ENCODE measurements at regions not wholly inside any gene's neighbourhood (a gene's known extent, or its start where the extent isn't known, plus 50 kb on each side); places are given as distances from the start of the nearest gene placed in this dataset.

DNA sequence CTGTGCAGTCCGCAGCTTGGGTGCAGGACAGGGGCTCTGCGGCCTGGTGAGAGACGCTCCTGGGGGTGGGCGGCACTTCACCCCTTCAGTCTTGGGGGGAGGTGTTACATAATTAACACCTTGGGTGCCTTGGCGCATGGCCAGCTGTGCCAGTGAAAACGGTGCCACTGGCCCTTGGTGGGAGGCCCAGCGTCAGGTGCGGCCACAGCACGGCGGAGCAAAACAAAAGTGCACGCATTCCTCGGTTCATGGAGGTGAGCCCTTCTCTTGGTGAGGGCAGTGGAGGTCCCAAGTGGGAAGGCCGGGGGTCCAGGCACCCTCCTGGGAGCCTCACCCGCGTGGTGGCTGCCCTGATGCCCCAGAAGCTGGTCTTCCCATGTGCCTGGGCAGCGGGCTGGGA, 89.8 kb downstream of the ENGASE start:
- DNase-seq: no peak

DNA sequence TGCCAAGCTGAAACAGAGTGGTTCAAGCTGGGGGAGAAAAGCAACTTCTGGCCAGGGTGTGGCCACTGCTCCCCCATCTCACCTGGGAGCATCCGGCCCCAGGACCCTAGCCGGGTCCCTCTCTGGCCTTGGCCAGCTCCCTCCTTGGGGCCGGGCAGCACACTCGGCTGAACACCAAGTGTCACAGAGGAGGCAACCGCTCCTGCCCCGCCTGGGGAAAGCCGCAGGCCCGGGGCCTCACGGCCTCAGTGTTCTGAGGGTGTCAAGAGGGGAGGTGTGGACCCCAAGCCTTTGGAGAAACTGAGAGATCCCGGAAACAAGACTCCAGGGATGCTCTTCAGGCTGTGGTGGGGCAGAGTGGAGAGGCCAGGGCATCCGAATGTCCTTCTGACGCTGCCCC, 88.4 kb downstream of the ENGASE start:
- DNase-seq: no peak

DNA sequence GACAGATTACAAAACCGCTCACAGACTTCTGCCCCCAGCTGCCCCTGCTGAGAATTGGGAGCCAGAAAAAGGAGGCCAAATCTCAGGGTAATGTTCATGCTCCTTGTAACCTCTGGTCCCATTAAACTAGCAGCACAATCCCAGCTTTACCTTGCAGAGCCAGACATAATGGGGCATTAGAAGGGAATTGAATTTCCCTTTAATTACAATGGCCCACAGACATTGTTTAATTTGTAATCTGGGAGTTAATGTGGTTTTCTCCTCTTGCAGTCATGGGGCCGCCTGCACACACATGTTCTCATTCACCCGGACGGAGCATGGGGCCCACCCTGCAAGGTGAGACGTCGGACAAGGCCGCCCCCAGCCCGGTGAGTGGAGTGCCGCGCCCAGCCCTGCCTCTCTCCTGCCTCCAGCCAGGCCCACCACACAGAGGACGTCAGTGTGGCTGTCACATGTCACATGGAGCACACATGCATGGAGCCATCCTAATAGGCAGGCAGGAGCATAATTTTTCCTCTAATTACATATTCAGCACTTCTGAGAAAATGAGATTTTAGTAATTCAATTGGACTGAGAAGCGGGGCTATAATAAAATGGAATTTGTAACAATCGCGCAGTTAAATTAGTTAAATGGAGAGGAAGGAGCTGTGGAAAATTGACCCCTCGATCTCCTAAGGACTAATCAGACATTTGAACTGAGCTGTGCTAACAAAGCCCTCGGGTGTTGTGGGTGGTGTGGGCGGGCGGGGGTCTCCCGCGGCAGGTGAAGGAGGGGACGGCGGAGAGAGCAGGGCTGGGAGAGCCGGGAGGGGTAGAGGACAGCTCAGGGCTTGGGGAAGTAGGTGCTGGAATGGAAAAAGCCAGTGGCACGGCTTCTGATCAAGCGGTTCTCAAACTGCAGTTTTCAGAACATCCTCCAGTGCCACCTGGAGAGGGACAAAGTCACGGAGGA, 87.7 kb downstream of the ENGASE start:
- no peak for DNase-seq

DNA sequence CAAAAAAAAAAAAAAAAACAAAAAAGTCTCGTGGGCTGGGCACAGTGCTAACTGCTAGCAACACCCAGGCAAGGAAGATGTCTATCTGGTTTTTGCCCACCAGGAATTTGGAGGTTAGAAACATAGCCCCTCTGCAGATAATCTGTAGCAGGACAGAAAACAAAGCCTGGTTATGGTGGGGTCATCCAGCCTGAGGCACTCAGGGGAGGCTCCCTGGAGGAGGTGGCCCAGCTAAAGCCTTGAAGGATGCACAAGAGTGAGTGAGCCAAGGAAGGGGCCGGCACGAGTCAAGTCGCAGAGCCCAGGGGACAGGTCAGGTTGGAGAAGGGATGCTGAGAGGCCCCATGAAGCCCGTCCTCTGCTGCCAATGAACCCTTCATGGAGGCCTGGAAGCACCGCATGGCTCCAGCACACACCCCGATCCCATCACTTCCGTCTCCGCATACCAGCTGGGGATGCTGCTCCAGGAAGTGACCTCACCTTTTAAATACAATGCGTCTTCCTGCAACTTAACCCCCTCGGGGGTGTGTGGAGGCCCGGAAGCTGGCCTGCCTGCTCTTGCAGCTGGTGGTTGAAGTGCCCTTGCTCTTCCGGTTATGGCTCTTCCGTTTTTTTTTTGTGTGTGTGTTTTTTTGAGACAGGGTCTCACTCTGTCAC, 86.5 kb downstream of the ENGASE start:
- no peak for DNase-seq

DNA sequence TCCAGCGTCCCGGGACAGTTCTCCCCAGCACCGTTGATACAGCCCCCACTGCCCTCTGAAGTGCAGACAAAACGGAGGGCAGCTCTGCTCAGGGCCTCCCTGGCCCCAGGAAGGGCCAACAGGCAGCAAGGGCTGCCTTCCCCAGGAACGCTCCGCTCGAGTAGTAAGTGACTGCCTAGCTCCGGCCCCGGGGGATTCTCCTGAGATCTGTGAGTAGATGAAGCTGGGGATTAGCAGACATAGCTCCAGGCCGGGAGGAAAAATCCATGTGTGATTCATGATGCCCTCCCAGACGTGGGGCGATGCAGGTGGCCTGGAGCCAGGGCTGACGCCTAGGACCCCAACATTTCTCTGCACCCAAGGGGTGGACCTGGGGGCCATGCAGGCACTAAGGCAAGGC, 85.3 kb downstream of the ENGASE start:
- no peak for DNase-seq

DNA sequence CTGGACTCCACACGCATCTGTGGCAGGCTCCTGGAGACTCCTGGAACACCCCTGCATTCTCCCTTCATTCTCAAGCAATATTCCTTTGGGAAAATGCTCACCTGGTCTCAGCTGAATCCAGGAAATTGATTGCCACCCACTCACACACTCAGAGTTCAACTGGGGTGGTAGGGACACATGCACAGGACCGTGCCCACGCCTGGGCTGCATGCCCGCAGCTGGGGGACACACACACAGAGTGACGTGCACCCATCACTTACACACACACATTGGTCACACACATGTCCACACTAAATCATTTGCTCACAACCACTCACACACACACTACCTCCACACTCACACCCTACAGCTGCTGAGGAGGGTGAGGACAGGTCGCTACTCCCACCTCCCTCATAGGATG, 84.8 kb downstream of the ENGASE start:
- DNase-seq: no peak

DNA sequence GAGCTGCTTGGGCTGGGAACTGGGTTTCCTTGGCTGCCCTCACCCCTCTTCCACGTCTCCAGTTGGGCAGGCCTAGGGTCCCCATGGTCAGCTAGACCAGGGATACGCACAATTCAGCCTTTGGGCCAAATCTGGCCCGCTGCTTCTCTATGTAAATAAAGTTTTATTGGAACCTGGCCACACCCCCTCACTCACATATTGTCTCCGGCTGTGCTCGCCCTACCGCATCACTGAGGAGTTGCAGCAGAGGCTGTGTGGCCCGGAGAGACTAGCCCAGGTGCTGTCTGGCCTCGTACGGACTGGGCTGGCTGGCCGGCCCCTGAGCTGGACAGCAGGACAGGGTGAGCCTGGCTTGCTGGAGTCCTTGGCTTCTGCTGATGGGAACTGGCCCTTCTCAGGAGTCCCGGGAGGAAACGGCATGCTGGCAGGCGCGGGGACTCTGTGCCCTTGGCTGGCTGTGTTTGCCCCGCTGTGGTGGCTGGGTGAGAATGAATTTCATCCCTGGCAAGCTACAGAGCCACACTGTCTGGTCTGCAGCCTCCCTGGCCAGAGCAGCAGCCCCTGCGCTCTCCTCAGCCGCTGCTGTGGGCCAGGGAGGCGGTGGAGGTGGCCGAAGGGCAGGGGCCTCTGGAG, 82.0 kb downstream of the ENGASE start:
- no peak for DNase-seq

DNA sequence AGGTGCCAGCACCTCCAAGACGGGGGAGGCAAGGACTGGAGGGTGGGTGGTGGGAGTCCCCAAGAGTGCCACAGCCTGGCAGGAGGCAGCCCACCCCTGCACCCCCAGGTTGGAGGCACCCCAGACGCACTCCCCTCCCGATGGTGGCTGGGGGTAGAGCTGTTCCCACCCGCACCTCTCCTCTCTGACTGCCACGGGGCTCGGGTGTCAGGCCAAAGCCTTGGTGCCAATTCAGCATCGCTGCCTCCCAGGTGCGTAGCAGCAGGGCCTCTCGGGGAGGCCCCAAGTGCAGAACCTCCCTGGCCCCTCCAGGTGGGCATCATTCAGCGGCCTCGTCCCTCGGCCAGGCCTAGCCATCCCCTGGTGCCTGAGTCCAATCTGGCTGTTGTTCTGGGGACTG, 81.1 kb downstream of the ENGASE start:
- no peak for DNase-seq

DNA sequence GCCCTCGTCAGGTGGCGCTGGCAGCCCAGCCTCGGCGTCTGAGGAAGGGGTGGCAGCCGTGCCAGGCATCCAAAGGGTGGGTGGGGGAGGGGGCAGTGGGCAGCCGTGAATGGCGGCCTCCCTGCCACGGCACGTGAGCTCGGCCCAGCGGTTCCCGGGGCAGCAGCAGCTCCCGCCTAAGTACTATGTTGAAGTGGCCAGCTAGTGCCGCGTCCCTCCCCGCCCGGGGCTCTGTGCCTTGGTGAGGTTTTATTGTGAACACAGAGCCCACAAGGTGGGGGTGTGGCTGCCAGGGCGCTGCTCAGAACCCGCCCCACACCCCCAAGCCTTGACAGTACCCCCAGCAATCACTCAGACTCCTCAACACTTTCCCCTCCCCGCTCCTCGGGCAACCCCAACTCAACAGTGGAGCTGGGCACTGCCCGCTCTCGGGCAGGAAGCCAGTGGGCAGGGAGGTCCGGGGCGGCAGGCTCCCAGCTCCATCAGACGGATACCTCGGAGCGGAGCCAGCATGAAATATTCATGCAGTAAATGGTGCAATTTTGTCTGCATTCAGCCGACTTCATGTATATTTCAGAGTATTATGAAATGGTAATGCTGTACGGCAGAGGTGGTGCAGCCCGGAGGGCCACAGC, 80.4 kb downstream of the ENGASE start:
- no peak for DNase-seq

DNA sequence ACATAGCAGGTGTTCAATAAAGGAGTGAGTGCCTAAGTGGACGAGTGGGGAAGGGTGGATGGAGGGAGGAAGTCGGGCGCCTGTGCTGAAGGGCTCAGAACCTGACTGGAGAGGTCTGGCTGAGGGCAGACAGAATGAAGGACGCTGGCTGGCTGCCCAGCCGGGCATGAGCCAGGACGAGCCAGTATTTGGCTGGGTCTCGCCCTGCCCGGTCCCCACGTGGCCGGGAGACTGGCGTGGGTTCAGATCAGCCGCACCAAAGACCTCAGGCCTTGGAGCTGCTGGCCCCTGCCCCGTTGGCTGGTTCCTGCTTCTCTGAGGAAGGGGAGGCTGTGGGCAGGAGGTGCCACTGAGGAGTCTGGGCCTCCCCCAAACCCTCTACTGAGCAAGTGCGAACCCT, 79.8 kb downstream of the ENGASE start:
- no peak for DNase-seq

DNA sequence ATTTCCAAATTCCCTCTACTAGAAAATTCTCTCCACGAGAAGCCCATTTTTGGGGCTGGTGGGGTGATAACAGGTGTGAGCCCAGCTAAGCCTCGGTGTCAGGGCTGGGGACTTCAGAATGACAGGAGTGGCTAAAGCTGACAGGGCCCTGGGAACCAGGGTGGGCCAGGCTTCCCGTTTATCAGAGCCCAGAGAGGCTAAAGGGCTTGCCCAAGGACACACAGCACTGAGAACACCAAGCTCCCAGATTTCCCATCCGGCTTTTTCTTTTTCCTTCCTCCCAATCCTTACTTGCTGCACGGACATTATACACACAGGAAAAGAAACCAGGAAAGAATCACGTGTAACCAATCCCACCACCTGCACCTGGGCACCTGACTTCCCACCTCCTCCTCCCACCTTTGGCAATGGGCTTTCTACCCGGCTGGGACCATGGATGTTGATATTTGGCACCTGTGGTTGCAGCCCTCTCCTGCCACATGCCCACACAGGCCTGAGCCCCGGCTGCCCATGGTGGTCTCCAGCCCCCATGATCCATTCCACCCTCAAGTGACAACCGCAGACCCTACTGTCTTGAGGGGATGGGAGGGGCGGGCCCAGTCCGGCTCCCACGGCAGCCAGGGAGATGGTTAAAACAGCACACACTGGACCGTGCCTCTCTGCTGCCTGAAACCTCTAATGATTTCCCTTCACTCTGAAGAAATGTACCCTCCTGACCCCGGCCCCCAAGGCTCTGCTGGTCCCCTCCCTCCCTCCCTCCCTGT, 78.9 kb downstream of the ENGASE start:
- no peak for DNase-seq

DNA sequence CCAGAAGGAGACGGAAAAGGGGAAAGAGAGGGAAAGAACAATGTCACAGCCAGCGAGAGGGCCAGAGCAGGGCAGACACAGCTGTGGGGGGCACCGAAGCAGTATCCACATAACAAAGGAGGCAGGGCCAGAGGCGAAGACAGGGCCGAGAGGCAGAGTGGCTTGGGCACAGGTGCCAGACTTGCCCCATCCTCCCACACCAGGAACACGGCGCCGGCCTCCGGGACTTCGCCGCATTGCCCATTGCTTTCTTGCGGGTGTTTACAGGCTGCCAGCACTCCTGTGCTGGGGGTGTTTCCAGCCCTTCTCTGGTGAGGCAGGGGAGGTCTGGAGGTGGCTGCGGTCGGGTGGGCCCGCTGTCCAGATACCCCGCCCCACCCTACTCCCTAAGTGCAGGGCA, 78.0 kb downstream of the ENGASE start:
- no peak for DNase-seq

DNA sequence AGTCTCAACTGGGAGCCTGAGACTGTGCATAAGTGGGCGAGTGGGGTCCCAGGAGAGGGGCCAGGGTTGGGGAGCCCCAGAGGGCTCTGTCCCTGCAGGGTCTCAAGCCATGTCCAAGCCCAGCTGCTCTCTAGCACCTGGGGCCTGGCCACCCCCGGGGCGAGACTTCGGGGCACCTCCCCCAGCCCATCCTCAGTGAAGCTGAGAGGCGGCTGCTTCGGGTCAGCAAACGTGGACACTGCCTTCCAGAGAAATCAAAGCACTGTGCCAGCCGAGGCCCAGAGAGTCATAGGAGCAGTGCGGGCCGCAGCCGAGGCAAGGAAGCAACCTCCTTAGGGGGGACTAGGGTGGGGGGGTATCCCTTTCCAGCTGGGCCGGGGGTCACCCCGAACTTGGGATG, 77.5 kb downstream of the ENGASE start:
- no peak for DNase-seq

DNA sequence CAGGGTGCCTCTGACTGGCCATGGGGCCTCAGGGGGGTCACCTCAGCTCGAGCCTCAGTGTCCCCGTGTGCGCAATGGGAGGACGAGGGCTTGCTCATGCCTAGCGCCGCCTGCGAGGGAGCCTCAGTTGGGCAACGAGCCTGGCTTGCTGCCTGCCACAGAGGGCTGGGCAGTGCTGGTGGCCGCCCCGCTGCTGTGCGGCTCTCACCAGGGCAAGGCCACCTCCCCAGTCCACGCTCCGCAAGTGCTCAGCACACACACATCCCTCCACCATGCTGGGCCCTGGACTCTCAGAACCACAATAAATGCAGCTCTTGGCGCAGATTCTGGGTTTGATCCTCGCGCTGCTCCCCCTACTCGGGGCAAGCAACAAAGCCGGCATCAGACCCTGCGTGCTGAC, 76.2 kb downstream of the ENGASE start:
- no peak for DNase-seq

DNA sequence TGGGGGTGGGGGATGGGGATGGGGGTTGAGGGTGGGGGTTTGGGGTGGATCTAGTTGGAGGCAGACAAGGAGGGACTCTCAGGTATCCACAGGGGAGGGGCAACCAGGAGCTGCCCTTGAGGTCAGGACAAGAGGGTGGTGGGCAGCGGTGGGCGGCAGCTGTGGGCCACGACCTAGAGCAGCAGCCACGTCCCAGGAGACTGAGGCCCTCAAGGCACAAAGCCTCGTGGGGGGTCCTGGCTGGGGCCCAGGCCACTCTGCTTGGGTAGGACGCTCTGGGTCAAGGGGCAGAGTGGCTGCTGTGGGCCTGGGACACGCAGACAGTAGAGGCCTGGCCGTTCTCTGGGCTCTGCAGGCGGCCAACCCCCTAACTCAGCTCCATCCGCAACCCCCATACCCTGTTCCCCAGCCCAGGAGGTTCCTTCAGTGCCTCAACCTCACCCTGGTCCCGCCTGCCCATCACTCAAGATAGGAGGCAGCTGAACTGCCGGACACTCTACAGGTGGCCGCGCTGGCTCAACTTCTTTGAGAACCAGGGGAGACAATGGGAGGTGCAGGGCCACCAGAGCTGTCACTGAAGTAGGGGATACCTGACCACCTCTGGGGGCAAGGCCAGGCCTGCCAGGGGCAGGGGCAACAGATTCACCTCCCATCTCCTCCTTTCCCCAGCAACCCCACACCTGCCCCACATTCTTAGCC, 75.6 kb downstream of the ENGASE start:
- DNase-seq: no peak

DNA sequence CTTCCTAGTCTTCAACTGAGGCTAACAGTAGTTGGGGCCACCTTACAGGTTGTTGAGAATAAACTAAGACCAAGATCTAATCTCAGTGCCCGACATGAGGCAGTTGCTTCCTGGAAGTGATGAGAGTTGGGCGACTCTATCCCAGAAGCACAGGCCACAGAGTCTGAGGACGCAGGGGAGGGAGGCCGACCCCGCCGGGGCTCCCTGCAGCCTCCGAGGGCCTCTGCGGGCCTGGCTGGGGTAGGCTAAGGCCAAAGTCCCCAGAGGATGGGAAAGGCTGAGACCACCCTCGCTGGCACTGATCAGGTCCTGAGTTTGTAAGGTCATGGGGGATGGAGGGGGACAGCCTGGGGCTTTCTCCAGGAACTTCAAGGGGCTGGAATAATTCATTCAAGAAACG, 74.0 kb downstream of the ENGASE start:
- no peak for DNase-seq

DNA sequence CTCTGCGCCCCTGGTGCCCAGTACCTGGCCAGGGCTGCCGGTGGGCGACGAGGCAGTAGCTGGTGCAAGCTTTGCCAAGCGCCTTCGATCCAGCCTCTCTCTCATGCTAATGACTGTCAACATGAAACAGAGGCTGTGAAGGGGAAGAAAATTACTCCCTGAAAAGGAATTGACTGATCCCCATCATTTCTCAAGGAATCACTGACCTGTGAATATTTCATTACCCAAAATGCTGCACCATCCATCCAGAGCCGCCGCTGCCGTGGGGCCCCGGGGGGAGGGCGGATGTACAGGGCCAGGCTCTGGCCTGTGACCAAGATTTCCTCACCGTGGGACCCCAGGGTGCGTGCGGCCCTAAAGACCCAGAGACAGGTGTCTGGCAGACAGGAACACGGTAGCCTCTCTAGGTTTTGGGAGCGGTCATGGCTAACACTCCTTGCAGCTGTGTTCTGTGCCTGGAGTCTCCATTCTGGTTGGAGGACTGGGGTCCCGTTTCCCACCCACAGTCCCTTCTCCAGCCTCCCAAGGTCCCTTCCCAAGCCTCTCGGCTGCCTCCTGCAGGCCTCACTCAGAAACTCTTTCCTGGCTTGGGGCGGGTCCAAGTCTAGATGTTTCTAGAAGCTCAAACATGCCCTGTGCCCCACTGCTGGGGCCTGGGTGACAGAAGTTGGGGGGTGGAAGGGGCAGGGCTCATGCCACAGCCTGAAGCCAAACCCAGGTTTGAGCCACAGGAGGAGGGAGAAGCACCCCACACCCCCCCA, 73.3 kb downstream of the ENGASE start:
- no peak for DNase-seq

DNA sequence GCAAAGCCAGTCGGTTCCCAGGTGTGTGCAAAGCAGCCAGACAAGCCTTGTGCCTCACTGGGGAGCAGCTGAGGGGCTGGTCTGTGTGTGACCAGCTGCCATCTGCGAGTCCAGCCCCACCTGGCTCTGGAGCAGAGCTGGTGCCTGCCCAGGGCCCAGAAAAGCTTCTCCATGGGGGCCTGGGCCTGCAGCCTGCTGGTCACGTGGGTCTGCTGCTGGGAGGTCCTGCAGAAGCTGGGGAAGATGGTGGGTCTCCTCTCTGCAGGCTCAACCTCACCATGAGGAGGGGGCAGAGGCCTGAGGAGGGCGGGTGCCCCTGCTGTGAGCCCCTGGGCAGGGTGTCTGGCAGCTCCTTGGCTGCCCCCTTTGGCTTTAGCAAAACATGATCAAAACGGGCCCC, 71.9 kb downstream of the ENGASE start:
- DNase-seq: no peak

DNA sequence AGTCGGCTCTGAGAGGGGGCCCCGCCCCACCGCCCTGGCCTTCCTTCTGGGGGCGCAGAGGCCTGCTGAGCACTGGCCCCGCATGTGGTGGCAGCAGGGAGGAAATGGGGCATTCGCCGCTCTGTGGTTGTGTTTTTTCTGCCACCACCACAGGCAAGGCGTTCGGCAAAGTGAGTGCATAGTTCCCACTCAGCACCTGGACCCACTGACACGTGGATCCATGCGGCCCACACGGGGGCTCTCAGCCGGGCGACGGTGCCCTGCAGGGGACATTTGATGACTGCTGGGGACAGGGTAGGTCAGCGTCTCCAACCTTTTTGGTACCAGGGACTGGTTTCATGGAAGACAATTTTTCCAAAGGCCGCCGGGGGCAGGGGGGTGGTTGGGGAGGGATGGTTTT, 70.9 kb downstream of the ENGASE start:
- DNase-seq: no peak

DNA sequence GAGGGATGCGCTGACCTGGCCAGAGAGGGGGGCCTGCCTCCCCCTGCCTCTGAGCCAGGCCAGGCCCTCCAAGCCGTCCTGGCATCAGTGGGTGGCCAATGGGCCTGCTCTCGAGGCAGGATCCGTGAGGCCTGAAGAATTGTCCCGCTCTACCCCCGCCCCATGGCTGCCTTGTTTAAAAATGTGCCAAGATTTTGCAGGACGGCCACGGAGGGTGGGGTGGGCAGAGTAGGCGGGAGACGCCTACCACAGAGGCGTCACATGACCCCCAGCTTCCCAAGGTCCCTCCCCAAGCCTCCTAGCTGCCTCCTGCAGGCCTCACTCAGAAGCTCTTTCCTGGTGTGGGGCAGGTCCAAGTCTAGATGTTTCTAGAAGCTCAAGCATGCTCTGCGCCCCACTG, 69.5 kb downstream of the ENGASE start:
- DNase-seq: no peak

DNA sequence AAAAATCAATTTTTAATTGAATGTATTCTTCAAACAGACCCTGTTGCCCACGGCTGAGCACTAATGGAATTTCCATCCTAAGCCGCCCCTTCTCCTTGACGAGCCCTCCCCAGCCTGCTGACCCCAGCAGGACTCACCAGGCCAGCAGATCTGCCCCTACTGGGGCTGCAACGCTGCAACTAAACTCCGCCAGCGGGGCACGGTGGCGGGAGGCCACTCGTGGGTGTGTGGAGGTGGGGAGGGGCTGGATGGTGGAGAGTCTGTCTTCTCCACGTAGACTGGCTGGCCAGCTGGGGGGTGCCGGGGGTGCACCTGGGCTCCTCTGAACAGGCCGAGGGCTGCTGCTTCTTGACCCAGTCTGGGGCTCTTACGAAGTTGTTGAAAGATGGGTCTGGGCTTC, 67.8 kb downstream of the ENGASE start:
- no peak for DNase-seq
